CD8-positive, alpha-beta memory T cell (primary cell): ENCODE measurements at regions not wholly inside any gene's neighbourhood (a gene's known extent, or its start where the extent isn't known, plus 50 kb on each side); places are given as distances from the start of the nearest gene placed in this dataset.

Experiments used
- CTCF ChIA-PET: fragments of 350-600 bp; sonication (Branson Sonifier 250); formaldehyde crosslinking; loops from one replicate; lab custom pipeline; 2021; ENCODE audit warnings: antibody characterized with exemption; lab: Charles Lee
- POLR2A ChIA-PET: fragments of 350-600 bp; sonication (Branson Sonifier 250); formaldehyde crosslinking; loops from one replicate; lab custom pipeline; 2021; ENCODE audit warnings: antibody characterized with exemption; lab: Charles Lee
- DNase-seq, 5 donors: peaks; one replicate each; pipeline versions ENCODE4 v3.0.0 to v3.0.0-alpha.2; 2020 to 2022; ENCODE audit warnings: mixed read lengths in 1 of 5
- H3K27ac ChIP-seq: one replicate; pipeline ENCODE4 v1.7.0; 2013; ENCODE audit warnings: low read depth, mild to moderate bottlenecking, low read length, moderate library complexity
- H3K27me3 ChIP-seq: 2 replicates; pipeline ENCODE4 v1.7.0; 2013; ENCODE audit warnings: low read length, mild to moderate bottlenecking; ENCODE audit not compliant: insufficient read depth, poor library complexity, severe bottlenecking
- H3K36me3 ChIP-seq: 2 replicates; pipeline ENCODE4 v1.7.0; 2013; ENCODE audit warnings: mild to moderate bottlenecking, low read length, moderate library complexity; ENCODE audit not compliant: insufficient read depth
- H3K4me1 ChIP-seq: 2 replicates; pipeline ENCODE4 v1.7.0; 2013; ENCODE audit warnings: mild to moderate bottlenecking, low read length, moderate library complexity; ENCODE audit not compliant: insufficient read depth
- H3K4me3 ChIP-seq: 2 replicates; pipeline ENCODE4 v1.7.0; 2013; ENCODE audit warnings: mild to moderate bottlenecking, low read length
- H3K9me3 ChIP-seq: 2 replicates; pipeline ENCODE4 v1.7.0; 2013; ENCODE audit warnings: mild to moderate bottlenecking, low read length
- H3K27ac Mint-ChIP-seq, 8 donors: one replicate each; pipeline ENCODE4 v1.8.0; 2020 to 2021; ENCODE audit warnings: mixed read lengths in 8 of 8, mild to moderate bottlenecking in 6 of 8, inconsistent platforms in 3 of 8, moderate library complexity in 3 of 8
- H3K27me3 Mint-ChIP-seq, 2 donors: one replicate each; pipeline ENCODE4 v1.8.0; 2020 to 2021; ENCODE audit warnings: mixed read lengths in 2 of 2, mild to moderate bottlenecking in 1 of 2, moderate library complexity in 1 of 2
- H3K36me3 Mint-ChIP-seq, 3 donors: one replicate each; pipeline ENCODE4 v1.8.0; 2020 to 2021; ENCODE audit warnings: mixed read lengths in 3 of 3, inconsistent platforms in 1 of 3, mild to moderate bottlenecking in 1 of 3
- H3K4me1 Mint-ChIP-seq, 3 donors: one replicate each; pipeline ENCODE4 v1.8.0; 2020 to 2021; ENCODE audit warnings: mixed read lengths in 3 of 3, inconsistent platforms in 1 of 3, mild to moderate bottlenecking in 1 of 3
- H3K4me3 Mint-ChIP-seq, 7 donors: one replicate each; pipeline ENCODE4 v1.8.0; 2020 to 2021; ENCODE audit warnings: mixed read lengths in 7 of 7, mild to moderate bottlenecking in 6 of 7, moderate library complexity in 4 of 7, inconsistent platforms in 2 of 7
- H3K9me3 Mint-ChIP-seq, 5 donors: one replicate each; pipeline ENCODE4 v1.8.0; 2020 to 2022; ENCODE audit warnings: mixed read lengths in 5 of 5, mild to moderate bottlenecking in 3 of 5, moderate library complexity in 2 of 5, inconsistent platforms in 1 of 5

- ChIA-PET POLR2A (no interaction called here), CTCF (no interaction called here)
- Mint-ChIP-seq H3K27ac (no peak overlapping the region), H3K27me3 (peaks cover 0 to 2% of the 10 kb centered on the region in 2 donors), H3K36me3 (no peaks in the 10 kb centered on the region), H3K9me3 (peaks cover 0 to 8% (median under 1%) of the 10 kb centered on the region in 5 donors), H3K4me1 (no peaks in the 10 kb centered on the region), H3K4me3 (no peak overlapping the region)
- Histone ChIP-seq H3K36me3 (no peaks in the 10 kb centered on the region), H3K4me3 (no peak overlapping the region), H3K27me3 (no peaks in the 10 kb centered on the region), H3K9me3 (no peaks in the 10 kb centered on the region), H3K4me1 (no peaks in the 10 kb centered on the region), H3K27ac (no peak overlapping the region)
- DNase-seq = no peak
Measured at GRCh38 chr14:87638196-87638595, 354.8 kb downstream of the GALC start.

- Histone ChIP-seq H3K27ac (no peak overlapping the region), H3K9me3 (no peaks in the 10 kb centered on the region), H3K36me3 (no peaks in the 10 kb centered on the region), H3K27me3 (no peaks in the 10 kb centered on the region), H3K4me1 (no peaks in the 10 kb centered on the region), H3K4me3 (no peak overlapping the region)
- Mint-ChIP-seq H3K9me3 (peaks cover 0 to 6% (median 3%) of the 10 kb centered on the region in 5 donors), H3K36me3 (no peaks in the 10 kb centered on the region), H3K27me3 (peaks cover 0 to 2% of the 10 kb centered on the region in 2 donors), H3K4me1 (no peaks in the 10 kb centered on the region), H3K27ac (no peak overlapping the region), H3K4me3 (no peak overlapping the region)
- ChIA-PET CTCF (no interaction called here), POLR2A (no interaction called here)
- DNase-seq = no peak
Measured at GRCh38 chr14:87635442-87635841, 357.5 kb downstream of the GALC start.

- ChIA-PET CTCF (no interaction called here), POLR2A (no interaction called here)
- no peak overlapping the region for H3K4me3 Mint-ChIP-seq
- Histone ChIP-seq H3K4me3 (no peak overlapping the region), H3K9me3 (no peaks in the 10 kb centered on the region), H3K4me1 (no peaks in the 10 kb centered on the region), H3K27ac (no peak overlapping the region), H3K27me3 (no peaks in the 10 kb centered on the region), H3K36me3 (no peaks in the 10 kb centered on the region)
- H3K27me3 Mint-ChIP-seq = peaks cover 0 to 2% of the 10 kb centered on the region in 2 donors
- no peak overlapping the region for H3K27ac Mint-ChIP-seq
- no peaks in the 10 kb centered on the region for H3K4me1 Mint-ChIP-seq
- DNase-seq = no peak
- H3K9me3 Mint-ChIP-seq = peaks cover 1 to 8% (median 3%) of the 10 kb centered on the region in 5 donors
- H3K36me3 Mint-ChIP-seq = no peaks in the 10 kb centered on the region
Measured at GRCh38 chr14:87632796-87633195, 360.2 kb downstream of the GALC start.

GRCh38 chr14:87630846-87631245 lies 362.1 kb downstream of the GALC start:
- no peak overlapping the region for H3K27ac ChIP-seq

GRCh38 chr14:87629788-87630187 lies 363.2 kb downstream of the GALC start:
- H3K9me3 ChIP-seq = no peaks in the 10 kb centered on the region
- Mint-ChIP-seq H3K4me1 (no peaks in the 10 kb centered on the region), H3K27ac (no peak overlapping the region), H3K9me3 (peaks cover 0 to 12% (median 2%) of the 10 kb centered on the region in 5 donors), H3K4me3 (no peak overlapping the region), H3K27me3 (no peaks in the 10 kb centered on the region), H3K36me3 (no peaks in the 10 kb centered on the region)
- H3K27me3 ChIP-seq = no peaks in the 10 kb centered on the region
- H3K27ac ChIP-seq = no peak overlapping the region
- no peak for DNase-seq
- H3K4me3 ChIP-seq = no peak overlapping the region
- no peaks in the 10 kb centered on the region for H3K4me1 ChIP-seq
- CTCF ChIA-PET = no interaction called here
- POLR2A ChIA-PET = no interaction called here
- H3K36me3 ChIP-seq = no peaks in the 10 kb centered on the region

More at GRCh38 chr14:87630846-87631245, 362.1 kb downstream of the GALC start:
- Histone ChIP-seq H3K36me3 (no peaks in the 10 kb centered on the region), H3K9me3 (no peaks in the 10 kb centered on the region), H3K27me3 (no peaks in the 10 kb centered on the region), H3K4me1 (no peaks in the 10 kb centered on the region), H3K4me3 (no peak overlapping the region)
- no peak for DNase-seq
- ChIA-PET CTCF (no interaction called here), POLR2A (no interaction called here)
- H3K27ac Mint-ChIP-seq = no peak overlapping the region
- H3K9me3 Mint-ChIP-seq = peaks cover 1 to 12% (median 3%) of the 10 kb centered on the region in 5 donors
- H3K36me3 Mint-ChIP-seq = no peaks in the 10 kb centered on the region
- H3K4me1 Mint-ChIP-seq = no peaks in the 10 kb centered on the region
- H3K27me3 Mint-ChIP-seq = no peaks in the 10 kb centered on the region
- no peak overlapping the region for H3K4me3 Mint-ChIP-seq

GRCh38 chr14:87628780-87629179 lies 364.2 kb downstream of the GALC start:
- no peaks in the 10 kb centered on the region for H3K9me3 ChIP-seq
- no peaks in the 10 kb centered on the region for H3K27me3 ChIP-seq
- Mint-ChIP-seq H3K36me3 (no peaks in the 10 kb centered on the region), H3K4me3 (no peak overlapping the region), H3K4me1 (no peaks in the 10 kb centered on the region), H3K9me3 (peaks cover 0 to 12% (median 2%) of the 10 kb centered on the region in 5 donors), H3K27me3 (no peaks in the 10 kb centered on the region), H3K27ac (no peak overlapping the region)
- ChIA-PET CTCF (no interaction called here), POLR2A (no interaction called here)
- no peak overlapping the region for H3K27ac ChIP-seq
- no peak for DNase-seq
- no peaks in the 10 kb centered on the region for H3K36me3 ChIP-seq
- no peaks in the 10 kb centered on the region for H3K4me1 ChIP-seq
- no peak overlapping the region for H3K4me3 ChIP-seq

- Histone ChIP-seq H3K4me3 (no peak overlapping the region), H3K27ac (no peak overlapping the region), H3K27me3 (no peaks in the 10 kb centered on the region), H3K36me3 (no peaks in the 10 kb centered on the region), H3K9me3 (no peaks in the 10 kb centered on the region), H3K4me1 (no peaks in the 10 kb centered on the region)
- no peaks in the 10 kb centered on the region for H3K36me3 Mint-ChIP-seq
- ChIA-PET CTCF (no interaction called here), POLR2A (no interaction called here)
- H3K4me1 Mint-ChIP-seq = no peaks in the 10 kb centered on the region
- H3K9me3 Mint-ChIP-seq = peaks cover 0 to 11% (median 3%) of the 10 kb centered on the region in 5 donors
- no peak overlapping the region for H3K4me3 Mint-ChIP-seq
- H3K27ac Mint-ChIP-seq = no peak overlapping the region
- DNase-seq = no peak
- no peaks in the 10 kb centered on the region for H3K27me3 Mint-ChIP-seq
Measured at GRCh38 chr14:87628129-87628528, 364.9 kb downstream of the GALC start.

GRCh38 chr14:87626266-87626665 lies 366.7 kb downstream of the GALC start:
- DNase-seq = no peak
- no peaks in the 10 kb centered on the region for H3K4me1 ChIP-seq
- no peaks in the 10 kb centered on the region for H3K36me3 ChIP-seq
- no peak overlapping the region for H3K27ac ChIP-seq
- POLR2A ChIA-PET = no interaction called here
- H3K27me3 ChIP-seq = no peaks in the 10 kb centered on the region
- H3K9me3 Mint-ChIP-seq = peaks cover 4 to 16% (median 9%) of the 10 kb centered on the region in 5 donors
- no peak overlapping the region for H3K27ac Mint-ChIP-seq
- H3K4me3 ChIP-seq = no peak overlapping the region
- no peaks in the 10 kb centered on the region for H3K9me3 ChIP-seq
- H3K4me3 Mint-ChIP-seq = no peak overlapping the region
- CTCF ChIA-PET = no interaction called here
- H3K4me1 Mint-ChIP-seq = no peaks in the 10 kb centered on the region
- H3K27me3 Mint-ChIP-seq = no peaks in the 10 kb centered on the region
- no peaks in the 10 kb centered on the region for H3K36me3 Mint-ChIP-seq

GRCh38 chr14:87623616-87624015 lies 369.4 kb downstream of the GALC start:
- Histone ChIP-seq H3K4me1 (no peaks in the 10 kb centered on the region), H3K4me3 (no peak overlapping the region), H3K9me3 (no peaks in the 10 kb centered on the region), H3K27ac (no peak overlapping the region), H3K36me3 (no peaks in the 10 kb centered on the region), H3K27me3 (no peaks in the 10 kb centered on the region)
- Mint-ChIP-seq H3K4me1 (no peaks in the 10 kb centered on the region), H3K36me3 (no peaks in the 10 kb centered on the region), H3K27ac (no peak overlapping the region), H3K4me3 (no peak overlapping the region), H3K9me3 (peaks cover 7 to 28% (median 12%) of the 10 kb centered on the region in 5 donors), H3K27me3 (no peaks in the 10 kb centered on the region)
- DNase-seq = no peak
- CTCF ChIA-PET = no interaction called here
- POLR2A ChIA-PET = no interaction called here
